GM19025 (cell line): ENCODE measurements at regions not wholly inside any gene's neighbourhood (a gene's known extent, or its start where the extent isn't known, plus 50 kb on each side); places are given as distances from the start of the nearest gene placed in this dataset.

Experiments used
- ATAC-seq: cut with Tn5 transposase; IDR thresholded peaks from one replicate; pipeline ENCODE4 v1.9.1; 2021; ENCODE audit warnings: mild to moderate bottlenecking, low read depth, moderate library complexity; ENCODE audit not compliant: unreplicated experiment

DNA sequence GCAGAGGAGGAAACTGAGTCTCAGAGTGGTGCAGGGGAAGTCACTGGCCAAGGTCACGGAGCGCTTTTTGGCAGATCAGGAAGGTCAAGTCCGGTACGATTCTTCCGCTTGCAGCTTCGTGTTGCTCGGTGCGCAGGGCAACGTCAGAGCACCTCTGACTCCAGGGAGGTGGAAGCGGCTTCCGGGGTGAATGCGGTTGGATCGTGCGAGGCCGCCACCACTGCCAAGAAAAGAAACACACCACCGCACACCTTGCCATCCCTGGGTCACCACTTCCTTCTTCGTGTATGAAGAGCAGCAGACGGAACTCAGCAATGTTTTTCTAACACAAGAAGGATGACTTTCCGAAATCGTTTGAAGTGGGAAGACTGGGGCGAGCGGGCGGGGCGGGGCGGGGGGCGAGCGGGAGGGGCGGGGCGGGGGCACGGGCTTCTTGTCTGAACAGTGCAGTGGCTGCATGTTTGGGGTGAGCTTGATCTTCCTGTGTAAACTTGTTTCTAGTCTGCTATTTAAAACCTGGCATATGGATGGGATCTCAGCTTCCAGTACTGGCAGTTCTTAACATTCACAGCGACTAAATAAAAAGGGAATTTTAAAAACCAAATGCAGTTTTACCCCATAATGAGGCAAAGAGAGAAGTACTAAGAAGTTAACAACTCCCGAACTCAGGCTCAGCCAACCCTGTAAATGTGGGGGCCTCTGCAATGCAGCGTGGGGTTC lies 300.0 kb downstream of the RRAGC start:
- peak; percentile 53 for ATAC-seq

DNA sequence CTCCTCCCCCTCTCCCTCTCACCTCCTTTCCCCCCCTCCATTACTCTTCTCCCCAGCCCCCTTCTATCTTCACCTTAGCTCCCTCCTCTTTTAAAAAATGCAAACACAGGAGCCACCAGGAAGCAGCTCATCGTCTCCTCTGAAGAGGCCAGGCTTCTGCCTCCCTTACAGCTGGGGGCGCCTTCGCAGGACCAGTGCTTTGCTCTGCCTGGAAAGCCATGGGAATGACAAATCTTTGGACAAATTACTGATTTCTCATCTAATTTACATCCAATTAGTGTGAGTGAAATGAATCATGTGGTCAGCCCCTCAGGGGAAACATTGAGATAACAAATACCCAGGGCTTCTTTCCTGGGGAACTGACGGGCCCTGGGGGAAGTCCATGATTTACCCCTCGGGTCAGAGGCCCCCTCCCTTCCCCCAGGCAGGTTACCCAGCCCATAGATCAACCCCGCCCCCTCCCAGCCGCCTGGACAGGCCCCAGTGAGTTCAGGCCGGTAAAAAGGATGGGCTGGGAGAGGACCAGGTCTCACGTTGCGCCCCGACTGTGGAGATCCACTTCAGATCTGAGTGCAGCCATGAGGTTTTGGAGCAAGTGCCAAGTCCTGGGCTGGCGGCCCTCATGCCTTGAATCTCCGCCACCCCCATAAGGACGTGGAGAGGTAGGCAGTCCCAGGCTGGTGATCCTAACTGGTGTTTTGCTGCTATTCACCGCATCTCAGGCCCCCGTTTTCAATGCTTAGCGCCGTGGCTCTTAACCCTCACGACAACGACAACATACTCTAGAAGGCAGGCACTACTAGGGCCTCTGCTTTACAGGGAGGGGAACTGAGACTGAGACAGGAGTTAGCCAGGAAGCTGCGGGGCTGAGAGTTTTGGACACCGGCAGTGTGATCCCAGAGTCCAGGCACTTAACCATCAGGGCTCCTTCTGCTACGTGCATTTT lies 300.8 kb downstream of the RRAGC start:
- ATAC-seq = peak; percentile 8

- ATAC-seq = no peak
Observed at GRCh38 chr1:38558055-38558454, 301.5 kb downstream of the RRAGC start.

DNA sequence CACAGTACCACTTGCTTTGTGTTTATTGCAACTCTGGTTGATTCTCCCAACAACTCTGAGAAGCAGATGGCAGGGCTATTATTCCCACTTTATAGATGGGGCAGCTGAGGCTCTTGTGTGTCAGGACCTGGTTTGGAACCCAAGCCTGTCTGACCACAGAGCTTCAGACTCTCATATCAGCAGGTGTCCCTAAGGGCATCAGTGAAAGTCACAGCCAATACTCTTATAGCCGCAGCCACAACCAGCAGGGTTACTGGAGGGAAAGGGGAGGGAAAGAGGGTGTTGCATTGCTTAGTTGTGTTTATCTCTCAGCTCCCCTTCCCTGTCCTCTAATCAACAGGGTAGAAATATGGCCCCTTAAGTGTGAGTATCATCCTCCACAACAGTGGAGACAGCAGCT lies 304.0 kb downstream of the RRAGC start:
- ATAC-seq = no peak

GRCh38 chr1:38555130-38555529 lies 304.4 kb downstream of the RRAGC start:
- no peak for ATAC-seq

- no peak for ATAC-seq
Observed at GRCh38 chr1:38551318-38552307, 308.0 kb downstream of the RRAGC start.

DNA sequence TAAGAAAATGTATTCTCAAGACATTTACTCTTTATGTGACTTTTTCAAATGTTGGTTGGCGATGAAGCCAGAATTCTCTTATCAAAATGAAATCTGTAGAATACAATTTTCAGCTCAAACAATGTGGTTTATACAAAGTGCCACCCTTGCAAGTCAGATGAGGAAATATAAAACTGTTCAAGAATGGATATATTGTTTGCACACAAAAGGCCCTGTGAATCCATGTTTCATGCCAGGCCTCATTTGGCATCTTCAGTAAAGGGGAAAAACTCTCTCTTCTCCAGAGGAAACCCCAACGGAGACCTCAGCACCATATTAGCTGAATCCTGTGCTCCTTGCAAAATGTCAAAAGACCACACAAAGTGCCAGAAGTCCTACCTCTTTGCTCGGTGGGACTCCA lies 310.4 kb downstream of the RRAGC start:
- no peak for ATAC-seq

DNA sequence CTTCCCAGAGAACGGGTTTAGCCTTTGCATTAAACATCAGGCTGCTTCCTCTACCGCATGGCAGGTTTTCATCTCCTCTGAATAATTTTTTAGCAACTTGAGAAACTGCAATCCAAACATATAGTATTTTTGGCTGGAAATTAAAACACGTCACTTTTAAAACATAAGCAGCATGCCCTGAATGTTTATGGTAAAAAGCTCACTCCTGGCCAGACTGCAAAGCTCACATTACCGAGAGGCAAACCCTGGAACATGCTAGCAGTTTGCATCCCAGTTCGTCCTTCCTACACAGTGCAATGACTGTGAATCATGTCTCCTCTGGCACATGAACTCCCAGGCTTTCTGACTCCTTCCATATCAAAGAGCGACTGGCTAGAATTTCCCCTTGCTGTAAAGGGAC lies 312.3 kb downstream of the RRAGC start:
- ATAC-seq = no peak

DNA sequence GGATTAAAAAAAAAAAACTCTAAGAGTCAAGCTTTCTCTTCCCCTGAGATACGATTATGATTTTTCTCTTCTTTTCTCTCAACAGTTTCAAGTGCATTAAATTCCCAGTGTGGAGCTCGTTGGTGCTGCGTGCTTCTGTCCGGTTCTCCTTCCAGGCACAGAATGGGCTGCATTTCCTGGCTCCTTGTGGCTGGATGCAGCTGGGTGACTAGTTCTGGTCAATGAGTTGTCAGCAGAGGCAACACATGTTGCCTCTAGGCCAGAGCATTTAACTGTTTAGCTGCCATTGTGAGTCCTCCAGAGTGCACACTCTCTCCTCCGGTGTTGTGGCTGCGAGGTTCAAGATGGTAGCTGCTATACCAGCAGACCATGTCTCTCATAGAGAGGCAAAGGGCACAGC lies 312.9 kb downstream of the RRAGC start:
- no peak for ATAC-seq

GRCh38 chr1:38541223-38541622 lies 318.3 kb downstream of the RRAGC start:
- no peak for ATAC-seq

DNA sequence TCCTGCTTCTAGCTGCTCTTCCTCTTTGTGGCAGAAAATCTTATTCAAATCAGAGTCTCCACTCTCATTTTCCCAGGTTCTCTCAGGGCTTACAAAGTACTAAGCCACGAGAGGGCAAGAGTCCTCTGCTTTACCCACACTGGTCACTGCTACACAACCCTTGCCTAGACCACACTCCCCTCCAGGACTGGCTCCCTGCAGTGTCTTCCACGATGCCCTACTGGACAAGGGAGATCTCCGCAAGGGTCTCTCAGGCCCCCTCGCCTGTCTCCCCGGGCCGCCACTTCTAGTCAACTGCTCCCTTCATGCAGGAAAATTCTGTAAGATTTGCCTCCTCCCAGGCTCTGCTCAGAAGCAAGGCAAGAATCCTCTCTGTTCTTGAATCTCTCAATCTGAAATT lies 319.6 kb downstream of the RRAGC start:
- no peak for ATAC-seq

- ATAC-seq = no peak
Observed at GRCh38 chr1:38538834-38539233, 320.7 kb downstream of the RRAGC start.

- ATAC-seq = no peak
Observed at GRCh38 chr1:38536089-38536488, 323.5 kb downstream of the RRAGC start.

GRCh38 chr1:38534473-38534823 lies 325.1 kb downstream of the RRAGC start:
- no peak for ATAC-seq

DNA sequence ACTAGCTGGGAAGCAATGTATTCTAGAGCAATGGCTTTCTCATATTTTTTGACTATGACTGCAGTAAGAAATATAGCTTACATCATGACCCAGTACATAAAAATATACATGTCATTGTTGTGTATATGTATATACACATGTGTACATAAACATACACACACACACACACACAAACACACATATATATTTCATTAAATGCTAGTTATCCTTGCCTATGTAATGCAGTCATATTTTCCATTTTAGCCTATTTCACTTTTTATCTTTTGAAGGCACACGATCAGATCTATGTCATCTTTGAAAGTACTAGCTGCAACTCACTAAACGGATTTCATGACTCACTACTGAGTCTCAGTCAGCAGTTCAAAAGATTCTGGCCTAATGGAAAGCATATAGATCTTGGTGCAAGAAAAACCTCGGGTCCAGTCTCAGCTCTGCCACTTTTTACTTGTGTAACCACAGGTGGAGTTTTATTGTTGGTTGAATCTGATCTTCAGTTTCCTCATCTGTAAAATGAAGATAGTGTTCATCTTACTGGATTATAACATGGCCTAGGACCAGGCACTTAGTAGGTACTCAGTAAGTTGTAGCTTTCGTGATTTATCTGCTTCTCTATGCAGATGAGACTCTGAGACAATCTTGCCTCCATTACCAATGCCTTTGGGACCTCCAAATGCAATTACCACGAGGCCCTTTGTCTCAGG lies 325.6 kb downstream of the RRAGC start:
- no peak for ATAC-seq

- ATAC-seq = no peak
Observed at GRCh38 chr1:38530957-38531356, 328.6 kb downstream of the RRAGC start.

DNA sequence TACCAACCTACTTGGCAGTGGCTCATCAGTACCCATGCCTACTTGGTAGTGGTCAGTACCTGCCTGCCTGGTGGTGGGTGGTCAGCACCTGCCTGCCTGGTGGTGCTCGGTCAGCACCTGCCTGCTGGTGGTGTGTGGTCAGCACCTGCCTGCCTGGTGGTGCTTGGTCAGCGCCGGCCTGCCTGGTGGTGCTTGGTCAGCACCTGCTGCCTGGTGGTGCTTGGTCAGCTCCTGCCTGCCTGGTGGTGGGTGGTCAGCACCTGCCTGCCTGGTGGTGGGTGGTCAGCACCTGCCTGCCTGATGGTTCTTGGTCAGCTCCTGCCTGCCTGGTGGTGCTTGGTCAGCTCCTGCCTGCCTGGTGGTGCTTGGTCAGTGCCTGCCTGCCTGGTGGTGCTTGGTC lies 329.6 kb downstream of the RRAGC start:
- no peak for ATAC-seq

- no peak for ATAC-seq
Observed at GRCh38 chr1:38529391-38529790, 330.2 kb downstream of the RRAGC start.

DNA sequence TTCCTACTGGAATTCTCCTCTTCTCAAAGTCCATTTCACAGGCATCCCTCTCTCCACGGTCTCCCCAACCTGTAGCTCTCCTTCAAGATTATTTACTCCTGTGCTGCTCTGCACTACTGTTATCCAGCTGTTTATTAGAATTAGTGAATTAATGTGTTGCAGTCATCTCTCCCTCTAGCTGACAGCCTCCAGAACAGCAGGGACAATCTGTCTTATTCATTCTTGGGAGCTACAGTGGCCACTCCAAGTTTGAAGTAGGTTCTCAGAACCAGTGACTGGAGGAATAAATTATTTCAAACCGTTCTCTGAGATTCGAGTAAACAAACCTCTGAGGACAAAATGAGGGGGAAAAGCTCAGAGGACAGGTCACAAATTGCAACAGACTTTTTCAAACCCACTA lies 330.9 kb downstream of the RRAGC start:
- ATAC-seq = no peak

GRCh38 chr1:38527373-38527966 lies 332.1 kb downstream of the RRAGC start:
- peak; percentile 89 for ATAC-seq
